ENCODE measurements at regions not wholly inside any gene's neighbourhood (a gene's known extent, or its start where the extent isn't known, plus 50 kb on each side); places are given as distances from the start of the nearest gene placed in this dataset.

DNA sequence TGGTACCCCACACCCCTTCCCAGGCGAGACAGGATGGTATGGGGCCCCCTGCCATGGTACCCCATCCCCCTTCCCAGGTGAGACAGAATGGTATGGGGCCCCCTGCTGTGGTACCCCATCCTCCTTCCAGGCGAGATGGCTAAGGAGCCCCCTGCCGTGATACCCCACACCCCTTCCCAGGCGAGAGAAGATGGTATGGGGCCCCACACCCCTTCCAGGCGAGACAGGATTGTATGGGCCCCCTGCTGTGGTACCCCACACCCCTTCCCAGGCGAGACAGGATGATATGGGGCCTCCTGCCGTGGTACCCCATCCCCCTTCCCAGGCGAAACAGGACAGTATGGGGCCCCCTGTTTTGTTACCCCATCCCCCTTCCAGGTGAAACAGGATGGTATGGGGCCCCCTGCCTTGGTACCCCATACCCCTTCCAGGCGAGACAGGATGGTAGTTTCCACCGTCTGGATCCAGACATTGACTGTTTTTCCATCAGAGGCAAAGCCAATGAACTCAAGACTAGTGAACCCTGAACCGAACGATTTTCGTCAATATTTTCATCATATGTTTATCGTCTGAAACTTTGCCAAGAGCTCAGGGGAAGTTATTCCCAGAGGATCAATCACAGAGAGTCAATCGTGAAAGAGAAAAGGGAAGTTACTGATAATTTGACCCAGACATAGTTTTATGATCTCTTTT, 75.0 kb downstream of the MYCN start:
- Histone ChIP-seq H4K20me1 (ENCODE audit: insufficient read depth, low read length, poor library complexity, severe bottlenecking) (no peaks in the 10 kb centered on the region), H3K4me3 (ENCODE audit: low read length, poor library complexity, severe bottlenecking) (no peak overlapping the region), H3K4me2 (ENCODE audit: low read depth, low read length, poor library complexity, severe bottlenecking) (no peak overlapping the region), H3K9me3 (ENCODE audit: insufficient read depth, low read depth, low read length) (no peaks in the 10 kb centered on the region), H3K79me2 (ENCODE audit: insufficient read depth, low read length) (no peaks in the 10 kb centered on the region), H3K9ac (ENCODE audit: low read depth, low read length, poor library complexity, severe bottlenecking) (no peak overlapping the region), H3K4me1 (ENCODE audit: insufficient read depth, low read length, poor library complexity, severe bottlenecking) (no peaks in the 10 kb centered on the region), H2AFZ (ENCODE audit: low read length) (no peak overlapping the region), H3K27me3 (ENCODE audit: insufficient read depth, low read length, poor library complexity, severe bottlenecking) (no peaks in the 10 kb centered on the region), H3K9me2 (replicated peaks; ENCODE audit: low read depth, low read length) (no peaks in the 10 kb centered on the region), H3F3A (ENCODE audit: low read depth) (no peaks in the 10 kb centered on the region), H3K36me3 (ENCODE audit: insufficient read depth, low read length) (no peaks in the 10 kb centered on the region)
- TF ChIP-seq EZH2phosphoT487 (IDR thresholded peaks at IDR 0.05; ENCODE audit: borderline replicate concordance) = no peak
- TF ChIP-seq, protein P1, sequence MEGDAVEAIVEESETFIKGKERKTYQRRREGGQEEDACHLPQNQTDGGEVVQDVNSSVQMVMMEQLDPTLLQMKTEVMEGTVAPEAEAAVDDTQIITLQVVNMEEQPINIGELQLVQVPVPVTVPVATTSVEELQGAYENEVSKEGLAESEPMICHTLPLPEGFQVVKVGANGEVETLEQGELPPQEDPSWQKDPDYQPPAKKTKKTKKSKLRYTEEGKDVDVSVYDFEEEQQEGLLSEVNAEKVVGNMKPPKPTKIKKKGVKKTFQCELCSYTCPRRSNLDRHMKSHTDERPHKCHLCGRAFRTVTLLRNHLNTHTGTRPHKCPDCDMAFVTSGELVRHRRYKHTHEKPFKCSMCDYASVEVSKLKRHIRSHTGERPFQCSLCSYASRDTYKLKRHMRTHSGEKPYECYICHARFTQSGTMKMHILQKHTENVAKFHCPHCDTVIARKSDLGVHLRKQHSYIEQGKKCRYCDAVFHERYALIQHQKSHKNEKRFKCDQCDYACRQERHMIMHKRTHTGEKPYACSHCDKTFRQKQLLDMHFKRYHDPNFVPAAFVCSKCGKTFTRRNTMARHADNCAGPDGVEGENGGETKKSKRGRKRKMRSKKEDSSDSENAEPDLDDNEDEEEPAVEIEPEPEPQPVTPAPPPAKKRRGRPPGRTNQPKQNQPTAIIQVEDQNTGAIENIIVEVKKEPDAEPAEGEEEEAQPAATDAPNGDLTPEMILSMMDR (conservative IDR thresholded peaks at IDR 0.05; ENCODE audit: low read length) = no peak

DNA sequence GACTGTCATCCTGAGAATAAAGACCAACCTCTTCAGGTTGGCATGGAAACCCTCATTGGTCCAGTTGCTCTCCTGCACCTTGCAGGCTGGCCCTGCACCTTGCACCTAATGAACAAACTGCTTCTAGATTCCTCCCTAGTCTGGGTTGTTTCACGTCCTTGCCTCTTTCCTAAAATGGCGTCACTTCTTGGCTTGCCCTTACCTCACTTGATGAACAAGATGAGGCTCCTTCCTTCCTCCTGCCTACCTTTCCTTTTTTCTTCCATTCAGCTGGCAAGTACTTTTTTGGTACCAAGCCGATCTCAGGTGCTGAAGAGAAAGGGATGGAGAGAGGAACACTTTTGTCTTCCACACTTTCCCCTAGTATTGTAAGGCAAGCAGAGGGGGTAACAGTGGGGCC, 74.5 kb downstream of the MYCN start:
- Histone ChIP-seq H3K27me3 (ENCODE audit: insufficient read depth, low read length, poor library complexity, severe bottlenecking) (no peaks in the 10 kb centered on the region), H3K9me3 (ENCODE audit: insufficient read depth, low read depth, low read length) (no peaks in the 10 kb centered on the region), H3K9ac (ENCODE audit: low read depth, low read length, poor library complexity, severe bottlenecking) (no peak overlapping the region), H3K4me1 (ENCODE audit: insufficient read depth, low read length, poor library complexity, severe bottlenecking) (no peaks in the 10 kb centered on the region), H3K9me2 (replicated peaks; ENCODE audit: low read depth, low read length) (no peaks in the 10 kb centered on the region), H3K4me3 (ENCODE audit: low read length, poor library complexity, severe bottlenecking) (no peak overlapping the region), H3F3A (ENCODE audit: low read depth) (no peaks in the 10 kb centered on the region), H2AFZ (ENCODE audit: low read length) (no peak overlapping the region), H3K4me2 (ENCODE audit: low read depth, low read length, poor library complexity, severe bottlenecking) (no peak overlapping the region), H3K36me3 (ENCODE audit: insufficient read depth, low read length) (no peaks in the 10 kb centered on the region), H4K20me1 (ENCODE audit: insufficient read depth, low read length, poor library complexity, severe bottlenecking) (no peaks in the 10 kb centered on the region), H3K79me2 (ENCODE audit: insufficient read depth, low read length) (no peaks in the 10 kb centered on the region)
- TF ChIP-seq EZH2phosphoT487 (IDR thresholded peaks at IDR 0.05; ENCODE audit: borderline replicate concordance) = no peak
- TF ChIP-seq, protein P1 (conservative IDR thresholded peaks at IDR 0.05; ENCODE audit: low read length) = no peak

DNA sequence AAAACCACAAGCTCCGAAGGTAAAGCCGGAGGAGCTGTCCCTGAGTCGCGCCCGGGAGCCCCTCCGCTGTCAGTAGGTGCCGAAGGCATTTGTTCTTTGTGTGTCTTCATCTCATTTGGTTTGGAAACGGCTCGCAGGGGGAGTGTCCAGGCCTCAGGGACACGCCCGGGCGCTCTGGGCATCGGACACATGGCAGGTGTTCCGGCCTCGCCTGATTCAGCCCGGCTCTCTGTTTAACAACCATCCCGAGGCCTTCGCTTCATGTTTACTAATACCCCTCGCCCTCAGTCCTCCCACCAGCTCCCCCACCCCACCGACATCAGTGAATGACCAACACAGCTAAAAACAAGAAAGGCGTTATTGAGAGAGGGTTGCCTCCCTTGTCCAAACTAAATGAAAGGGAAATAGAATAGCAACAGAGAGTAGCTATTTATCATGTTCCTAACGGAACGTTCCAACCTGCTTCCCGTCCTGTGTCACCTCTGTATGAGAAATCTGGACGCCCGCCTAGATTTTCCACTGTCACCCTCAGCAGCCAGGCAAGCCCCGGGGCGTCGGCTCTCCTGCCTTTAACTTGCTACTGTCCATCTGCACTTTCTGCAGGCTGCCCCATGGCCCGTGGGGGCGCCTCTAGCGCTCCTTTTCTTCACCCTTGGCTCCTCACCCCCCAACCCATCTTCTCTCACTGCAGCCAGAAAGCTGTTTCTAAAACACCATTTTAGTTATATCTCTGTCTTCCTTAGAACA, 73.9 kb downstream of the MYCN start:
- Histone ChIP-seq H3K27me3 (ENCODE audit: insufficient read depth, low read length, poor library complexity, severe bottlenecking) (no peaks in the 10 kb centered on the region), H3K4me1 (ENCODE audit: insufficient read depth, low read length, poor library complexity, severe bottlenecking) (no peaks in the 10 kb centered on the region), H3K9me3 (ENCODE audit: insufficient read depth, low read depth, low read length) (no peaks in the 10 kb centered on the region), H3K79me2 (ENCODE audit: insufficient read depth, low read length) (no peaks in the 10 kb centered on the region), H3F3A (ENCODE audit: low read depth) (no peaks in the 10 kb centered on the region), H3K36me3 (ENCODE audit: insufficient read depth, low read length) (no peaks in the 10 kb centered on the region), H4K20me1 (ENCODE audit: insufficient read depth, low read length, poor library complexity, severe bottlenecking) (no peaks in the 10 kb centered on the region), H3K4me2 (ENCODE audit: low read depth, low read length, poor library complexity, severe bottlenecking) (no peak overlapping the region), H3K4me3 (ENCODE audit: low read length, poor library complexity, severe bottlenecking) (no peak overlapping the region), H3K9me2 (replicated peaks; ENCODE audit: low read depth, low read length) (no peaks in the 10 kb centered on the region), H2AFZ (ENCODE audit: low read length) (no peak overlapping the region), H3K9ac (ENCODE audit: low read depth, low read length, poor library complexity, severe bottlenecking) (no peak overlapping the region)
- TF ChIP-seq EZH2phosphoT487 (IDR thresholded peaks at IDR 0.05; ENCODE audit: borderline replicate concordance) = no peak
- TF ChIP-seq, protein P1 (conservative IDR thresholded peaks at IDR 0.05; ENCODE audit: low read length) = no peak
